ENCODE measurements at regions not wholly inside any gene's neighbourhood (a gene's known extent, or its start where the extent isn't known, plus 50 kb on each side); places are given as distances from the start of the nearest gene placed in this dataset.
"Not testable (repeated sequence)": the region's sequence is repeated elsewhere in the genome, so short reads cannot be mapped to it uniquely, and the experiment has no call there.

DNA sequence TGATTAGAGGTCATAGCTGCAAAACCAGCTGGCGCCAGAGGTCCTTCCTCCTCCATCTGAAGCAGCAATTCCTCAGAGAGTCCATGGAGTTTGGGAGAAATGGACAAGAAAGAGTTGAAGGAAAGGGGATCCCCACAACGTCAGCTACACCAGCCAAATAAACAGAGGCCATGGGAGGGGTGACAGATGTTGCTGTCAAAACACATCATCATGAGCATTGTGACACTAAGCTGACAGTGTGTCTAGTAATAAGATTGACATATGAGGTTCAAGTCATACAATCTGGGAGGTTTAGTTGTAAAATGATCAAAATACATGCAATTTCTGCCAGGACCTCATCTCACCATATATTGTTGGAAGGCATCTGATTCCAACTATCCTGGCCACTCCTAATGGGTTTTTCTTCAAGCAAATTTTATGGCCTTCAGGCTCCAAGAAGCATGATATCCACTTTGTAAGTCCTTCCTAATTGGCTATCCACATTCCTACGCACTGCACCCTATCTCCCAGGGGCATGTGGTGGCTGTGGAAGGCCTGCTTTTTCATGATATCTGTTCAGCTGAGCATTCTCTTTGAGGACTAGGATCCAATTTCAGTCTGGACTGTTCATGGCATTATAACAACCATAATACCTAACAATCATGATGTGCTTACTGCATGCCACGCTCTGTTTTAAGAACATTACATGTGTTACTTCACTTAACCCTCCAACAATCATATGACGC is 335.0 kb upstream of the ID2 start:
- Histone ChIP-seq H2AFZ (ENCODE audit: low read depth, low read length) (no peak overlapping the region), H3K9me2 (ENCODE audit: insufficient read depth, low read length) (no peaks in the 10 kb centered on the region), H4K20me1 (ENCODE audit: insufficient read depth) (no peaks in the 10 kb centered on the region), H3K4me3 (ENCODE audit: low read length) (no peak overlapping the region), H3K9me3 (ENCODE audit: low read length) (no peaks in the 10 kb centered on the region), H3K27me3 (ENCODE audit: insufficient read depth, low read depth, low read length) (no peaks in the 10 kb centered on the region), H3K79me2 (replicated peaks; ENCODE audit: insufficient read depth, low read length) (no peaks in the 10 kb centered on the region), H3K4me2 (ENCODE audit: low read length) (no peak overlapping the region), H3K9ac (ENCODE audit: low read length) (no peak overlapping the region), H3K36me3 (ENCODE audit: insufficient read depth, low read length) (no peaks in the 10 kb centered on the region), H3F3A (ENCODE audit: insufficient read depth, low read length, poor library complexity, severe bottlenecking) (no peaks in the 10 kb centered on the region), H3K27ac (ENCODE audit: low read length) (no peak overlapping the region)
- TF ChIP-seq EP300 (conservative IDR thresholded peaks at IDR 0.05; ENCODE audit: poor library complexity, severe bottlenecking), result peak; percentile 97
- peak; percentile 89 for TF ChIP-seq POLR2AphosphoS5 (IDR thresholded peaks at IDR 0.05)
- TF ChIP-seq, protein P1, sequence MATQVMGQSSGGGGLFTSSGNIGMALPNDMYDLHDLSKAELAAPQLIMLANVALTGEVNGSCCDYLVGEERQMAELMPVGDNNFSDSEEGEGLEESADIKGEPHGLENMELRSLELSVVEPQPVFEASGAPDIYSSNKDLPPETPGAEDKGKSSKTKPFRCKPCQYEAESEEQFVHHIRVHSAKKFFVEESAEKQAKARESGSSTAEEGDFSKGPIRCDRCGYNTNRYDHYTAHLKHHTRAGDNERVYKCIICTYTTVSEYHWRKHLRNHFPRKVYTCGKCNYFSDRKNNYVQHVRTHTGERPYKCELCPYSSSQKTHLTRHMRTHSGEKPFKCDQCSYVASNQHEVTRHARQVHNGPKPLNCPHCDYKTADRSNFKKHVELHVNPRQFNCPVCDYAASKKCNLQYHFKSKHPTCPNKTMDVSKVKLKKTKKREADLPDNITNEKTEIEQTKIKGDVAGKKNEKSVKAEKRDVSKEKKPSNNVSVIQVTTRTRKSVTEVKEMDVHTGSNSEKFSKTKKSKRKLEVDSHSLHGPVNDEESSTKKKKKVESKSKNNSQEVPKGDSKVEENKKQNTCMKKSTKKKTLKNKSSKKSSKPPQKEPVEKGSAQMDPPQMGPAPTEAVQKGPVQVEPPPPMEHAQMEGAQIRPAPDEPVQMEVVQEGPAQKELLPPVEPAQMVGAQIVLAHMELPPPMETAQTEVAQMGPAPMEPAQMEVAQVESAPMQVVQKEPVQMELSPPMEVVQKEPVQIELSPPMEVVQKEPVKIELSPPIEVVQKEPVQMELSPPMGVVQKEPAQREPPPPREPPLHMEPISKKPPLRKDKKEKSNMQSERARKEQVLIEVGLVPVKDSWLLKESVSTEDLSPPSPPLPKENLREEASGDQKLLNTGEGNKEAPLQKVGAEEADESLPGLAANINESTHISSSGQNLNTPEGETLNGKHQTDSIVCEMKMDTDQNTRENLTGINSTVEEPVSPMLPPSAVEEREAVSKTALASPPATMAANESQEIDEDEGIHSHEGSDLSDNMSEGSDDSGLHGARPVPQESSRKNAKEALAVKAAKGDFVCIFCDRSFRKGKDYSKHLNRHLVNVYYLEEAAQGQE (IDR thresholded peaks at IDR 0.05; ENCODE audit: borderline replicate concordance), result no peak

DNA sequence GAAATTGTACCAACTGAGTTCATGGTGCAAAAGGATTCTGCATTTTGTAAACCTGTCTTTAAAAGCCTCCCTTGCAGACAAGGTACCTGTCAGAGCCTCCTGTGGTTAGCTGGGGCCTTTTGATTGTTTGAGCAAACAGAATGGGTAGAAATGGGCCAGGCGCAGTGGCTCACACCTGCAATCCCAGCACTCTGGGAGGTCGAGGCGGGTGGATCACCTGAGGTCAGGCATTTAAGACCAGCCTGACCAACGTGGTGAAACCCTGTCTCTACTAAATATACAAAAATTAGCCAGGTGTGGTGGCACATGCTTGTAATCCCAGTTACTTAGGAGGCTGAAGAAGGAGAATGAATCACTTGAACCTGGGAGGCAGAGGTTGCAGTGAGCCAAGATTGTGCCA is 332.9 kb upstream of the ID2 start:
- not testable (repeated sequence) for H4K20me1 ChIP-seq (ENCODE audit: insufficient read depth); H3K9me3 ChIP-seq (ENCODE audit: low read length); H3K27ac ChIP-seq (ENCODE audit: low read length); H3K4me3 ChIP-seq (ENCODE audit: low read length); H3K79me2 ChIP-seq (replicated peaks; ENCODE audit: insufficient read depth, low read length); H2AFZ ChIP-seq (ENCODE audit: low read depth, low read length); H3K9ac ChIP-seq (ENCODE audit: low read length); H3K4me2 ChIP-seq (ENCODE audit: low read length); H3K27me3 ChIP-seq (ENCODE audit: insufficient read depth, low read depth, low read length); H3K9me2 ChIP-seq (ENCODE audit: insufficient read depth, low read length); H3F3A ChIP-seq (ENCODE audit: insufficient read depth, low read length, poor library complexity, severe bottlenecking); H3K36me3 ChIP-seq (ENCODE audit: insufficient read depth, low read length)

DNA sequence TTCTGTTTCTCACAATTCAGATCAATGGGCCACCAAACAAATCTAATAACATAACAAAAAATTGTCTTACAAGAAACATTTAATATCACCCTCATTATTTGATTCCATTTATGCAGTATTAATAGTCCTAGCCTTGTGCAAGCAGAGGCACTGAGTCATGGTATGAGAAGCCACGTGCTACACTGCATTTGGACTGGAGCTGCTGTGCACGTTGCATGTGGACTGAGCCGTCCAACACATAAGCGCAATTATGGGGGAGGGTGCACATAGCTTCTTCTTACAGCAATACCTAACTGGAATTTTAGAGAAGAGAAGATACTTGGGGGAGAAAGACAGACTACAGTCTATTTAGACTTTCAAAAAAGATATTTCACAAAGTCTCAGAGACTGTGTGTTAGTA is 329.6 kb upstream of the ID2 start:
- H3F3A ChIP-seq (ENCODE audit: insufficient read depth, low read length, poor library complexity, severe bottlenecking), result no peaks in the 10 kb centered on the region
- H3K79me2 ChIP-seq (replicated peaks; ENCODE audit: insufficient read depth, low read length), result no peaks in the 10 kb centered on the region
- no peak overlapping the region for H3K9ac ChIP-seq (ENCODE audit: low read length)
- H3K36me3 ChIP-seq (ENCODE audit: insufficient read depth, low read length), result no peaks in the 10 kb centered on the region
- TF ChIP-seq MXI1 (conservative IDR thresholded peaks at IDR 0.05; ENCODE audit: poor library complexity, severe bottlenecking) (no peak), EP300 (conservative IDR thresholded peaks at IDR 0.05; ENCODE audit: poor library complexity, severe bottlenecking) (no peak), POLR2AphosphoS5 (IDR thresholded peaks at IDR 0.05) (no peak), SMC3 (conservative IDR thresholded peaks at IDR 0.05; ENCODE audit: poor library complexity) (no peak), EZH2 (IDR thresholded peaks at IDR 0.05; ENCODE audit: borderline replicate concordance, insufficient read depth, low read length, poor library complexity, severe bottlenecking) (no peak), RAD21 (conservative IDR thresholded peaks at IDR 0.05) (no peak), TAF1 (IDR thresholded peaks at IDR 0.05; ENCODE audit: low read depth) (no peak)
- TF ChIP-seq, protein P1 (IDR thresholded peaks at IDR 0.05; ENCODE audit: borderline replicate concordance), result no peak
- TF ChIP-seq, protein P2, sequence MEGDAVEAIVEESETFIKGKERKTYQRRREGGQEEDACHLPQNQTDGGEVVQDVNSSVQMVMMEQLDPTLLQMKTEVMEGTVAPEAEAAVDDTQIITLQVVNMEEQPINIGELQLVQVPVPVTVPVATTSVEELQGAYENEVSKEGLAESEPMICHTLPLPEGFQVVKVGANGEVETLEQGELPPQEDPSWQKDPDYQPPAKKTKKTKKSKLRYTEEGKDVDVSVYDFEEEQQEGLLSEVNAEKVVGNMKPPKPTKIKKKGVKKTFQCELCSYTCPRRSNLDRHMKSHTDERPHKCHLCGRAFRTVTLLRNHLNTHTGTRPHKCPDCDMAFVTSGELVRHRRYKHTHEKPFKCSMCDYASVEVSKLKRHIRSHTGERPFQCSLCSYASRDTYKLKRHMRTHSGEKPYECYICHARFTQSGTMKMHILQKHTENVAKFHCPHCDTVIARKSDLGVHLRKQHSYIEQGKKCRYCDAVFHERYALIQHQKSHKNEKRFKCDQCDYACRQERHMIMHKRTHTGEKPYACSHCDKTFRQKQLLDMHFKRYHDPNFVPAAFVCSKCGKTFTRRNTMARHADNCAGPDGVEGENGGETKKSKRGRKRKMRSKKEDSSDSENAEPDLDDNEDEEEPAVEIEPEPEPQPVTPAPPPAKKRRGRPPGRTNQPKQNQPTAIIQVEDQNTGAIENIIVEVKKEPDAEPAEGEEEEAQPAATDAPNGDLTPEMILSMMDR (IDR thresholded peaks at IDR 0.05; ENCODE audit: poor library complexity, severe bottlenecking), result no peak
- no peaks in the 10 kb centered on the region for H3K27me3 ChIP-seq (ENCODE audit: insufficient read depth, low read depth, low read length)
- H3K27ac ChIP-seq (ENCODE audit: low read length), result no peak overlapping the region
- no peak overlapping the region for H3K4me3 ChIP-seq (ENCODE audit: low read length)
- H4K20me1 ChIP-seq (ENCODE audit: insufficient read depth), result no peaks in the 10 kb centered on the region
- no peak overlapping the region for H2AFZ ChIP-seq (ENCODE audit: low read depth, low read length)
- H3K4me2 ChIP-seq (ENCODE audit: low read length), result no peak overlapping the region
- no peaks in the 10 kb centered on the region for H3K9me3 ChIP-seq (ENCODE audit: low read length)
- no peaks in the 10 kb centered on the region for H3K9me2 ChIP-seq (ENCODE audit: insufficient read depth, low read length)

All from neural cell (in vitro differentiated cells).